ENCODE measurements at regions not wholly inside any gene's neighbourhood (a gene's known extent, or its start where the extent isn't known, plus 50 kb on each side); places are given as distances from the start of the nearest gene placed in this dataset.

- Histone ChIP-seq H3K36me3 (ENCODE audit: control insufficient read depth in 2 of 4, insufficient read depth in 4 of 4, low read length in 3 of 4) (no peaks in the 10 kb centered on the region), H2BK15ac (ENCODE audit: low read length) (no peak overlapping the region), H3K18ac (ENCODE audit: extremely low read depth, low read length) (no peak overlapping the region), H3K27ac (ENCODE audit: low read depth, low read length) (no peak overlapping the region), H2BK5ac (ENCODE audit: low read depth, low read length) (no peak overlapping the region), H4K20me1 (replicated peaks in 1 of 2; ENCODE audit: control insufficient read depth in 1 of 2, insufficient read depth in 2 of 2, low read length in 2 of 2) (no peaks in the 10 kb centered on the region), H3K27me3 (replicated peaks in 1 of 4; ENCODE audit: control insufficient read depth in 3 of 4, extremely low read depth in 1 of 4, insufficient read depth in 3 of 4, low read length in 3 of 4) (no peaks in the 10 kb centered on the region; a peak in 1 of 7 replicates), H3K4me3 (ENCODE audit: extremely low read depth in 1 of 4, insufficient read depth in 2 of 4, low read depth in 3 of 4, low read length in 4 of 4) (no peak overlapping the region), H2BK20ac (ENCODE audit: low read length) (no peak overlapping the region), H3K9ac (replicated peaks in 1 of 4; ENCODE audit: extremely low read depth in 1 of 4, low read depth in 3 of 4, low read length in 3 of 4) (no peak overlapping the region), H4K8ac (ENCODE audit: extremely low read depth, insufficient read depth, low read length) (no peak overlapping the region), H2BK120ac (replicated peaks; ENCODE audit: low read depth, low read length) (no peak overlapping the region), H3K79me1 (ENCODE audit: low read depth, low read length) (no peaks in the 10 kb centered on the region), H3K79me2 (ENCODE audit: control insufficient read depth in 1 of 2, insufficient read depth in 2 of 2, low read length in 2 of 2) (no peaks in the 10 kb centered on the region), H2AFZ (ENCODE audit: low read length) (no peak overlapping the region), H4K5ac (ENCODE audit: insufficient read length, low read depth, low read length) (no peak overlapping the region), H3K23me2 (ENCODE audit: low read depth, low read length) (no peaks in the 10 kb centered on the region), H3K9me3 (ENCODE audit: insufficient read depth in 2 of 2, low read depth in 1 of 2, low read length in 1 of 2) (no peaks in the 10 kb centered on the region), H2AK5ac (ENCODE audit: low read depth, low read length) (no peak overlapping the region), H3K23ac (ENCODE audit: insufficient read length) (no peak overlapping the region), H3K56ac (replicated peaks; ENCODE audit: insufficient read length, low read depth, low read length) (no peak overlapping the region), H4K91ac (replicated peaks; ENCODE audit: insufficient read length, low read length) (no peak overlapping the region), H3K4ac (replicated peaks; ENCODE audit: insufficient read length, low read depth, low read length) (no peak overlapping the region), H3K4me1 (replicated peaks in 1 of 4; ENCODE audit: control insufficient read depth in 3 of 4, insufficient read depth in 4 of 4, low read length in 3 of 4) (no peaks in the 10 kb centered on the region), H3K14ac (ENCODE audit: insufficient read length) (no peak overlapping the region), H2BK12ac (ENCODE audit: low read depth, low read length) (no peak overlapping the region), H3K4me2 (ENCODE audit: insufficient read depth in 1 of 2, low read depth in 2 of 2, low read length in 2 of 2) (no peak overlapping the region)
- DNase-seq (ENCODE audit: low read depth in 1 of 2, low spot score in 2 of 2), result no peak
- FAIRE-seq, result no peak
- ChIA-PET POLR2A (ENCODE audit: partially characterized antibody) (no interaction called here), CTCF (ENCODE audit: partially characterized antibody) (interaction anchor here (0.7 to 2.0 kb wide), 3 partner anchors 10 to 472 kb away, joined by 3 to 6 read pairs (median 3); no protein-coding TSS in a partner anchor)
- WGBS, 2 experiments (ENCODE audit: extremely low coverage in 1 of 2, insufficient coverage in 1 of 2, insufficient read length in 1 of 2, insufficient replicate concordance in 2 of 2, low coverage in 1 of 2, low lambda C conversion rate in 2 of 2, missing lambda C conversion rate in 1 of 2), result 94% methylated on average over 7 of the region's 7 CpGs; no CpG with 5 or more reads in 1 of the 2 experiments
- TF ChIP-seq KDM1A (IDR thresholded peaks at IDR 0.05; ENCODE audit: borderline replicate concordance, low read length) (no peak), SIN3A (conservative IDR thresholded peaks at IDR 0.05 in 1 of 2, IDR thresholded peaks at IDR 0.05 in 1 of 2; ENCODE audit: low read depth in 1 of 2, low read length in 2 of 2) (no peak)
Measured at GRCh38 chr3:67856718-67857117, 202.3 kb upstream of the SUCLG2 start.
